ENCODE measurements at regions not wholly inside any gene's neighbourhood (a gene's known extent, or its start where the extent isn't known, plus 50 kb on each side); places are given as distances from the start of the nearest gene placed in this dataset.

GRCh38 chrX:39750256-39750790, 347.4 kb downstream of the BCOR start:
- no peak overlapping the region for H3K9ac ChIP-seq (ENCODE audit: insufficient read depth in 1 of 2, low read depth in 2 of 2, low read length in 2 of 2)
- CTCF ChIA-PET (ENCODE audit: low intra/inter-chr PET ratio), result no interaction called here
- H3K4me1 ChIP-seq (replicated peaks in 1 of 2; ENCODE audit: control insufficient read depth in 2 of 2, insufficient read depth in 2 of 2, low read length in 2 of 2), result peaks cover 10 to 13% of the 10 kb centered on the region in 2 experiments; a peak in 4 of 5 replicates
- H2AFZ ChIP-seq (ENCODE audit: low read depth, low read length), result 0 out of 2 replicates have a peak overlapping the region, but pooled peaks have one; percentile 65
- ATAC-seq, result no peak
- no peaks in the 10 kb centered on the region for H3K9me1 ChIP-seq (ENCODE audit: control insufficient read depth, insufficient read depth, low read length)
- no peak overlapping the region for H3K27ac ChIP-seq (ENCODE audit: extremely low read depth, low read depth, low read length)
- H3K4me3 ChIP-seq, result no peak overlapping the region
- no peak for DNase-seq (ENCODE audit: extremely low read depth in 1 of 4, low spot score in 3 of 4)
- intact Hi-C loops (cut with micrococcal nuclease), result no loop called here
- H3K27me3 ChIP-seq (ENCODE audit: control insufficient read depth in 2 of 2, insufficient read depth in 2 of 2, low read length in 2 of 2), result no peaks in the 10 kb centered on the region; a peak in 2 of 5 replicates
- POLR2A ChIA-PET, result interaction anchor here (0.6 to 1.4 kb wide), 3 partner anchors 10 to 557 kb away, joined by 3 to 4 read pairs (median 3); no protein-coding TSS in a partner anchor
- BruUV-seq (replicated peaks), result no TSS peak
- H3K9me3 ChIP-seq (replicated peaks; ENCODE audit: control insufficient read depth, insufficient read depth, low read depth, low read length), result no peaks in the 10 kb centered on the region
- no peaks in the 10 kb centered on the region for H4K20me1 ChIP-seq (replicated peaks; ENCODE audit: control insufficient read depth, insufficient read depth, low read length)
- no peaks in the 10 kb centered on the region for H3K79me2 ChIP-seq (ENCODE audit: control insufficient read depth, insufficient read depth, low read length)
- in situ Hi-C loops (cut with MboI), result no loop called here
- no peak for FAIRE-seq
- H3K36me3 ChIP-seq (ENCODE audit: control insufficient read depth, insufficient read depth, low read length), result no peaks in the 10 kb centered on the region
- no peak overlapping the region for H3K4me2 ChIP-seq (ENCODE audit: insufficient read depth, low read length)
- WGBS (ENCODE audit: insufficient coverage, low coverage, missing lambda C conversion rate), result 39% methylated on average over 5 of the region's 6 CpGs
- TF ChIP-seq POLR3A (IDR thresholded peaks at IDR 0.05; ENCODE audit: borderline replicate concordance, extremely low read depth, insufficient read depth, insufficient read length) (no peak), HDAC3 (IDR thresholded peaks at IDR 0.05; ENCODE audit: borderline replicate concordance, partially characterized antibody) (no peak), CCNT2 (IDR thresholded peaks at IDR 0.05; ENCODE audit: borderline replicate concordance, extremely low read depth, insufficient read length, low read depth, low read length) (no peak), BHLHE40 (IDR thresholded peaks at IDR 0.05; ENCODE audit: low read length) (no peak), TFAM (CRISPR knock-in tag; conservative IDR thresholded peaks at IDR 0.05) (no peak), ATF3 (IDR thresholded peaks at IDR 0.05) (no peak), ATF3 (CRISPR knock-in tag; conservative IDR thresholded peaks at IDR 0.05) (no peak), ZNF146 (CRISPR knock-in tag; IDR thresholded peaks at IDR 0.05; ENCODE audit: unreplicated experiment) (no peak), HES1 (IDR thresholded peaks at IDR 0.05; ENCODE audit: low read depth) (no peak), TRIM25 (IDR thresholded peaks at IDR 0.05; ENCODE audit: borderline replicate concordance) (no peak), TEAD2 (tag; IDR thresholded peaks at IDR 0.05) (no peak), SIN3B (IDR thresholded peaks at IDR 0.05; ENCODE audit: low read depth) (no peak), ZNF263 (CRISPR knock-in tag; IDR thresholded peaks at IDR 0.05; ENCODE audit: borderline replicate concordance) (no peak), ADNP (tag; IDR thresholded peaks at IDR 0.05) (no peak), AFF1 (IDR thresholded peaks at IDR 0.05; ENCODE audit: low read depth in 1 of 2, partially characterized antibody in 2 of 2) (no peak)
